PC-9 (cell line): ENCODE measurements at regions not wholly inside any gene's neighbourhood (a gene's known extent, or its start where the extent isn't known, plus 50 kb on each side); places are given as distances from the start of the nearest gene placed in this dataset.

Experiments
- EZH2 ChIP-seq: fragments of 200-600 bp; sonication (generic); IDR thresholded peaks from 2 replicates; pipeline ENCODE4 v1.8.0; 2017; ENCODE audit warnings: antibody characterized with exemption, low read depth
- TF ChIP-seq, protein P1 (sequence below): fragments of 200-600 bp; sonication (generic); conservative IDR thresholded peaks from 2 replicates; pipeline ENCODE4 v1.6.1; 2017; ENCODE audit warnings: mixed run types, antibody characterized with exemption, mild to moderate bottlenecking, moderate library complexity

- TF ChIP-seq, protein P1, sequence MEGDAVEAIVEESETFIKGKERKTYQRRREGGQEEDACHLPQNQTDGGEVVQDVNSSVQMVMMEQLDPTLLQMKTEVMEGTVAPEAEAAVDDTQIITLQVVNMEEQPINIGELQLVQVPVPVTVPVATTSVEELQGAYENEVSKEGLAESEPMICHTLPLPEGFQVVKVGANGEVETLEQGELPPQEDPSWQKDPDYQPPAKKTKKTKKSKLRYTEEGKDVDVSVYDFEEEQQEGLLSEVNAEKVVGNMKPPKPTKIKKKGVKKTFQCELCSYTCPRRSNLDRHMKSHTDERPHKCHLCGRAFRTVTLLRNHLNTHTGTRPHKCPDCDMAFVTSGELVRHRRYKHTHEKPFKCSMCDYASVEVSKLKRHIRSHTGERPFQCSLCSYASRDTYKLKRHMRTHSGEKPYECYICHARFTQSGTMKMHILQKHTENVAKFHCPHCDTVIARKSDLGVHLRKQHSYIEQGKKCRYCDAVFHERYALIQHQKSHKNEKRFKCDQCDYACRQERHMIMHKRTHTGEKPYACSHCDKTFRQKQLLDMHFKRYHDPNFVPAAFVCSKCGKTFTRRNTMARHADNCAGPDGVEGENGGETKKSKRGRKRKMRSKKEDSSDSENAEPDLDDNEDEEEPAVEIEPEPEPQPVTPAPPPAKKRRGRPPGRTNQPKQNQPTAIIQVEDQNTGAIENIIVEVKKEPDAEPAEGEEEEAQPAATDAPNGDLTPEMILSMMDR: no peak
- TF ChIP-seq EZH2: no peak
Observed at GRCh38 chr6:119610754-119611153, 261.2 kb upstream of the MAN1A1 start.
